ENCODE measurements at regions not wholly inside any gene's neighbourhood (a gene's known extent, or its start where the extent isn't known, plus 50 kb on each side); places are given as distances from the start of the nearest gene placed in this dataset.

DNA sequence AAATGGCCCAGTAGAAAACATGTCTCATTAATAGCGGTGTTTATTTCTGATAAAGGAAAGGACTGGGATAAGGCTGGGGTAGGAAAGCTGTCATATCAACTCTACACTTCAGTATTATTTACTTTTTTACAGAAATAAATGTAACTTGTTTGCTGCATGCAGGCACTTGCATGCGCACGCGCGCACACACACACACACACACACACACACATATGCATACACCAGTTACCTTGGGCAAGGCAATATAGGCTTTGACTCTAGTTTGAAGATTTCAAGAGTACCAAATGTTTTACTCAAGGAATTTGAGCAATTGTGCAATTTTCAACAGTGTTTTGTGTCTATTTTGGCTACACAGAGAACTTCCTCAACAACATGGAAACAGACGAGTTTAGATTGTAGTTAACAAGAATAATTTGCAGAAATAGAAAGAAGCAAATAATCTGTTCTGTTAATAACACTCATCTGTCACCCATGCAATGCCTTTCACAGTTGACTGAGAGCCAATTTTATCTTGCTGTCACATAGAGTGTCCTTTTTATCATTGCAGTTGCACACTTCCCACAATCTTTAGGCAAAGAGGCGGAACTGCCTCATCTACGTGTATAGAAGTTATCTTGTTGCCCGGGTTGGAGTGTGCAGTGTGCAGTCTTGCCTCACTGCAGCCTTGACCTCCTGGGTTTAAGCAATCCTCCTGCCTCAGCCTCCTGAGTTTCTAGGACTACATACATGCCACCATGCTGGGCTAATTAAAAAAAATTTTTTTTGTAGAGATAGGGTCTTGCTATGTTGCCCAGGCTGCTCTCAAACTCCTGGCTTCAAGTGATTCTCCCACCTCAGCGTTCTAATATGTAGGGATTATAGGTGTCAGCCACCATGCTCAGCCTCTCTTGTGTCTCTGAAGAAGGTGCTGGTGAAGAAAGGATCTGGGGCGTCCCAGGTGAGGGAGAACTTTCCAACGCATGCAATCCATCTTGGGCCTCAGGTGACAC, 64.6 kb upstream of the GPCPD1 start:
- no peak overlapping the region for H3K4me3 ChIP-seq (ENCODE audit: low read depth, low read length, poor library complexity, severe bottlenecking)
- no peaks in the 10 kb centered on the region for H3K9me3 ChIP-seq (ENCODE audit: low read depth, low read length, poor library complexity, severe bottlenecking)
- DNase-seq (ENCODE audit: low spot score): no peak
- H3K27me3 ChIP-seq (replicated peaks; ENCODE audit: insufficient read depth, low read depth, low read length, poor library complexity): no peaks in the 10 kb centered on the region
- TF ChIP-seq, protein P1, sequence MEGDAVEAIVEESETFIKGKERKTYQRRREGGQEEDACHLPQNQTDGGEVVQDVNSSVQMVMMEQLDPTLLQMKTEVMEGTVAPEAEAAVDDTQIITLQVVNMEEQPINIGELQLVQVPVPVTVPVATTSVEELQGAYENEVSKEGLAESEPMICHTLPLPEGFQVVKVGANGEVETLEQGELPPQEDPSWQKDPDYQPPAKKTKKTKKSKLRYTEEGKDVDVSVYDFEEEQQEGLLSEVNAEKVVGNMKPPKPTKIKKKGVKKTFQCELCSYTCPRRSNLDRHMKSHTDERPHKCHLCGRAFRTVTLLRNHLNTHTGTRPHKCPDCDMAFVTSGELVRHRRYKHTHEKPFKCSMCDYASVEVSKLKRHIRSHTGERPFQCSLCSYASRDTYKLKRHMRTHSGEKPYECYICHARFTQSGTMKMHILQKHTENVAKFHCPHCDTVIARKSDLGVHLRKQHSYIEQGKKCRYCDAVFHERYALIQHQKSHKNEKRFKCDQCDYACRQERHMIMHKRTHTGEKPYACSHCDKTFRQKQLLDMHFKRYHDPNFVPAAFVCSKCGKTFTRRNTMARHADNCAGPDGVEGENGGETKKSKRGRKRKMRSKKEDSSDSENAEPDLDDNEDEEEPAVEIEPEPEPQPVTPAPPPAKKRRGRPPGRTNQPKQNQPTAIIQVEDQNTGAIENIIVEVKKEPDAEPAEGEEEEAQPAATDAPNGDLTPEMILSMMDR (conservative IDR thresholded peaks at IDR 0.05; ENCODE audit: low read depth, low read length): no peak
- no peak for TF ChIP-seq EZH2 (IDR thresholded peaks at IDR 0.05; ENCODE audit: borderline replicate concordance, low read depth, low read length, poor library complexity, severe bottlenecking)
- POLR2A ChIA-PET (ENCODE audit: low non-redundant PET): no interaction called here
- H3K36me3 ChIP-seq (ENCODE audit: insufficient read depth, low read length, poor library complexity, severe bottlenecking): no peaks in the 10 kb centered on the region
- no peaks in the 10 kb centered on the region for H3K4me1 ChIP-seq (ENCODE audit: insufficient read depth, low read length, poor library complexity, severe bottlenecking)
- no TSS peak for BruUV-seq (replicated peaks)
- no peak overlapping the region for H3K27ac ChIP-seq (ENCODE audit: low read depth, low read length, poor library complexity, severe bottlenecking)
- intact Hi-C loops (cut with micrococcal nuclease; ENCODE audit: unreplicated experiment): no loop called here
- CTCF ChIA-PET: no interaction called here

DNA sequence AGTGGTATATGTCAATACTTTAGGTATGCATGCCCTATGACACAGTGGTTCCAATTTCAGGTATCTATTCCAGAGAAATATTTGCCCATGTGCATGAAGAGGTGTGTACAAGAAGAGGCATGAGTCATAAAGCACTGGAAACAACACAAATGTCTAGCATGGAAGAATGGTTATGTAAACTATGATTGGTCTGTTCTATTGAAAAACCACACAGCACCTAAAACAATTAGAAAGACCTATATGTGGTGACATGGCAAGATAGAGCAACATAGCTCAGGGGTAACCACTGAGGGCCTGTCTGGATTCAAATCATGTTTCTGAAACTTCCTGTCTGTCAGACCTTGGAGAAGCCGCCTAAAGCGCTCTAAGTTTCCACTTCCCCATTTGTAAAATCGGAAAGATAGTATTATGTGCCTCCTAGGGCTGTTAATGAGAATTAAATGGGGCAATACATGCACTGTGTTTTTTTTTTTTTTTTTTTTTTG, 63.4 kb upstream of the GPCPD1 start:
- intact Hi-C loops (cut with micrococcal nuclease; ENCODE audit: unreplicated experiment): no loop called here
- POLR2A ChIA-PET (ENCODE audit: low non-redundant PET): no interaction called here
- Histone ChIP-seq H3K4me1 (ENCODE audit: insufficient read depth, low read length, poor library complexity, severe bottlenecking) (no peaks in the 10 kb centered on the region), H3K4me3 (ENCODE audit: low read depth, low read length, poor library complexity, severe bottlenecking) (no peak overlapping the region), H3K36me3 (ENCODE audit: insufficient read depth, low read length, poor library complexity, severe bottlenecking) (no peaks in the 10 kb centered on the region), H3K27me3 (replicated peaks; ENCODE audit: insufficient read depth, low read depth, low read length, poor library complexity) (no peaks in the 10 kb centered on the region), H3K9me3 (ENCODE audit: low read depth, low read length, poor library complexity, severe bottlenecking) (no peaks in the 10 kb centered on the region), H3K27ac (ENCODE audit: low read depth, low read length, poor library complexity, severe bottlenecking) (no peak overlapping the region)
- CTCF ChIA-PET: no interaction called here
- DNase-seq (ENCODE audit: low spot score): no peak
- TF ChIP-seq, protein P1 (conservative IDR thresholded peaks at IDR 0.05; ENCODE audit: low read depth, low read length): no peak
- TF ChIP-seq EZH2 (IDR thresholded peaks at IDR 0.05; ENCODE audit: borderline replicate concordance, low read depth, low read length, poor library complexity, severe bottlenecking): no peak
- no TSS peak for BruUV-seq (replicated peaks)

DNA sequence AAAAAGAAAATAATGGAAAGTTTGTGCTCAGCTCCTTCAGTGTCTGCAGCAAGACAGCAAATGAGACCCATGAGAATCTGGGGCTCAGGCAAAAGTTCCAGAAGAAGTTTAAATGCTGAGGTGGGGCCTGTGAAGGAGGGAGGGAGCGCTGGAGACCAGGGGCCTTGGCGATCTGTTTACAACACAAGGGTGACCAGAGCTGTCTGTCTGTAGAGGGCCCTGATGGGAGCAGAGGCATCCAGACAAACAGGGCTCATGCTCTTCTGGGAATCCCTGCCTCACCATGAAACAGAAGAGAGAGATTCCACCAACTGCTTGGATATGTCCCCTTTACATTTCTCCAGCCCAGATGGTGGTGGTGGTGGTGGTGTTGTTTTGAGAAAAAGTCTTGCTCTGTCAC, 60.1 kb upstream of the GPCPD1 start:
- H3K27me3 ChIP-seq (replicated peaks; ENCODE audit: insufficient read depth, low read depth, low read length, poor library complexity): no peaks in the 10 kb centered on the region
- no peaks in the 10 kb centered on the region for H3K4me1 ChIP-seq (ENCODE audit: insufficient read depth, low read length, poor library complexity, severe bottlenecking)
- ChIA-PET CTCF (no interaction called here), POLR2A (ENCODE audit: low non-redundant PET) (no interaction called here)
- intact Hi-C loops (cut with micrococcal nuclease; ENCODE audit: unreplicated experiment): no loop called here
- no peak for DNase-seq (ENCODE audit: low spot score)
- BruUV-seq (replicated peaks): no TSS peak
- no peaks in the 10 kb centered on the region for H3K36me3 ChIP-seq (ENCODE audit: insufficient read depth, low read length, poor library complexity, severe bottlenecking)
- H3K27ac ChIP-seq (ENCODE audit: low read depth, low read length, poor library complexity, severe bottlenecking): no peak overlapping the region
- TF ChIP-seq, protein P1 (conservative IDR thresholded peaks at IDR 0.05; ENCODE audit: low read depth, low read length): no peak
- no peaks in the 10 kb centered on the region for H3K9me3 ChIP-seq (ENCODE audit: low read depth, low read length, poor library complexity, severe bottlenecking)
- H3K4me3 ChIP-seq (ENCODE audit: low read depth, low read length, poor library complexity, severe bottlenecking): no peak overlapping the region

Measured in A673 (cell line).